ENCODE measurements at regions not wholly inside any gene's neighbourhood (a gene's known extent, or its start where the extent isn't known, plus 50 kb on each side); places are given as distances from the start of the nearest gene placed in this dataset.

DNA sequence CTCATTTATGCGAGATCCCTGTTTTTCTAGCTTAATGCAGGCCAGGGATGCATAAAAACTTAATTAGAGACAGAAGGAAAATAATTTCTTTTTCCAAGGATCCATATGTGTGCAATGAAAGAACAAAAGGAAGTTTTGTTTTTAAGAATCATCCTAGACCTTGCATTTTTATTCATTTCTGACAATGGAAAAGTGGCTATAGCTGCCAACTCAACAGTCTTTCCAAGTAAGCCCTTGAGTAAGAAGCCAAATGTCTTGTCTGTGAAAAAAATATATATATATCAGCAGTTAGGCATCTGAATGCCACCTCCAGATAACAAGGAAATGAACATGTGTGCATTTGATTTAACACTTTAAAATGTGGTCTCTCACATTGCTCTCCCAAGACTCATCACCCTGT, 1397.6 kb downstream of the GATA3 start:
- TF ChIP-seq EGR1 (IDR thresholded peaks at IDR 0.05) (no peak), YY1 (IDR thresholded peaks at IDR 0.05; ENCODE audit: low read depth) (no peak), RAD21 (IDR thresholded peaks at IDR 0.05; ENCODE audit: low read depth) (no peak), TAF1 (IDR thresholded peaks at IDR 0.05; ENCODE audit: low read depth) (no peak), TCF12 (IDR thresholded peaks at IDR 0.05; ENCODE audit: low read depth) (no peak), CEBPB (IDR thresholded peaks at IDR 0.05) (no peak), NFIC (IDR thresholded peaks at IDR 0.05) (no peak)
- TF ChIP-seq, protein P1, sequence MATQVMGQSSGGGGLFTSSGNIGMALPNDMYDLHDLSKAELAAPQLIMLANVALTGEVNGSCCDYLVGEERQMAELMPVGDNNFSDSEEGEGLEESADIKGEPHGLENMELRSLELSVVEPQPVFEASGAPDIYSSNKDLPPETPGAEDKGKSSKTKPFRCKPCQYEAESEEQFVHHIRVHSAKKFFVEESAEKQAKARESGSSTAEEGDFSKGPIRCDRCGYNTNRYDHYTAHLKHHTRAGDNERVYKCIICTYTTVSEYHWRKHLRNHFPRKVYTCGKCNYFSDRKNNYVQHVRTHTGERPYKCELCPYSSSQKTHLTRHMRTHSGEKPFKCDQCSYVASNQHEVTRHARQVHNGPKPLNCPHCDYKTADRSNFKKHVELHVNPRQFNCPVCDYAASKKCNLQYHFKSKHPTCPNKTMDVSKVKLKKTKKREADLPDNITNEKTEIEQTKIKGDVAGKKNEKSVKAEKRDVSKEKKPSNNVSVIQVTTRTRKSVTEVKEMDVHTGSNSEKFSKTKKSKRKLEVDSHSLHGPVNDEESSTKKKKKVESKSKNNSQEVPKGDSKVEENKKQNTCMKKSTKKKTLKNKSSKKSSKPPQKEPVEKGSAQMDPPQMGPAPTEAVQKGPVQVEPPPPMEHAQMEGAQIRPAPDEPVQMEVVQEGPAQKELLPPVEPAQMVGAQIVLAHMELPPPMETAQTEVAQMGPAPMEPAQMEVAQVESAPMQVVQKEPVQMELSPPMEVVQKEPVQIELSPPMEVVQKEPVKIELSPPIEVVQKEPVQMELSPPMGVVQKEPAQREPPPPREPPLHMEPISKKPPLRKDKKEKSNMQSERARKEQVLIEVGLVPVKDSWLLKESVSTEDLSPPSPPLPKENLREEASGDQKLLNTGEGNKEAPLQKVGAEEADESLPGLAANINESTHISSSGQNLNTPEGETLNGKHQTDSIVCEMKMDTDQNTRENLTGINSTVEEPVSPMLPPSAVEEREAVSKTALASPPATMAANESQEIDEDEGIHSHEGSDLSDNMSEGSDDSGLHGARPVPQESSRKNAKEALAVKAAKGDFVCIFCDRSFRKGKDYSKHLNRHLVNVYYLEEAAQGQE (IDR thresholded peaks at IDR 0.05; ENCODE audit: low read depth): no peak
- TF ChIP-seq, protein P2, sequence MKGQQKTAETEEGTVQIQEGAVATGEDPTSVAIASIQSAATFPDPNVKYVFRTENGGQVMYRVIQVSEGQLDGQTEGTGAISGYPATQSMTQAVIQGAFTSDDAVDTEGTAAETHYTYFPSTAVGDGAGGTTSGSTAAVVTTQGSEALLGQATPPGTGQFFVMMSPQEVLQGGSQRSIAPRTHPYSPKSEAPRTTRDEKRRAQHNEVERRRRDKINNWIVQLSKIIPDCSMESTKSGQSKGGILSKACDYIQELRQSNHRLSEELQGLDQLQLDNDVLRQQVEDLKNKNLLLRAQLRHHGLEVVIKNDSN (IDR thresholded peaks at IDR 0.05): no peak
